ENCODE measurements at regions not wholly inside any gene's neighbourhood (a gene's known extent, or its start where the extent isn't known, plus 50 kb on each side); places are given as distances from the start of the nearest gene placed in this dataset.

DNA sequence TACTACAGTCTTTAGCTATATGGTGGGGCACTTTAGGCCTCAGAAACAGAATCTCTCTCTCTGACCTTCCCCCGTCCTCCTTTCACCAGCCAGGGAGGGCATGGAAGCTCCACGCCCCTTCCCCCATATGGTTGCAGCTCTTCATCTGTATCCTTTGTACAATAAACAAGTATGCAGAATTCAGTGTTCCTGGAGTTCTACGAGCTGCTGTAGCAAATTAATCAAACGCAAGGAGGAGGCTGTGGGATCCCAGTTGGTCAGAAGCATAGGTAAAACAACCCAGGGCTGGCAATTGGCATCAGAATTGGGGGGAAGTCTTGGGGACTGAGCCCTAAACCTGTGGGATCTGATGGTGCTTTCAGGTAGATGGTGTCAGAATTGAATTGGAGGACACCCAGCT is 163.7 kb upstream of the NLRP1 start:
- H3K4me3 ChIP-seq (ENCODE audit: low read depth, low read length) = no peak overlapping the region
- TF ChIP-seq, protein P1, sequence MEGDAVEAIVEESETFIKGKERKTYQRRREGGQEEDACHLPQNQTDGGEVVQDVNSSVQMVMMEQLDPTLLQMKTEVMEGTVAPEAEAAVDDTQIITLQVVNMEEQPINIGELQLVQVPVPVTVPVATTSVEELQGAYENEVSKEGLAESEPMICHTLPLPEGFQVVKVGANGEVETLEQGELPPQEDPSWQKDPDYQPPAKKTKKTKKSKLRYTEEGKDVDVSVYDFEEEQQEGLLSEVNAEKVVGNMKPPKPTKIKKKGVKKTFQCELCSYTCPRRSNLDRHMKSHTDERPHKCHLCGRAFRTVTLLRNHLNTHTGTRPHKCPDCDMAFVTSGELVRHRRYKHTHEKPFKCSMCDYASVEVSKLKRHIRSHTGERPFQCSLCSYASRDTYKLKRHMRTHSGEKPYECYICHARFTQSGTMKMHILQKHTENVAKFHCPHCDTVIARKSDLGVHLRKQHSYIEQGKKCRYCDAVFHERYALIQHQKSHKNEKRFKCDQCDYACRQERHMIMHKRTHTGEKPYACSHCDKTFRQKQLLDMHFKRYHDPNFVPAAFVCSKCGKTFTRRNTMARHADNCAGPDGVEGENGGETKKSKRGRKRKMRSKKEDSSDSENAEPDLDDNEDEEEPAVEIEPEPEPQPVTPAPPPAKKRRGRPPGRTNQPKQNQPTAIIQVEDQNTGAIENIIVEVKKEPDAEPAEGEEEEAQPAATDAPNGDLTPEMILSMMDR (IDR thresholded peaks at IDR 0.05; ENCODE audit: insufficient read depth, low read length, poor library complexity, severe bottlenecking) = no peak
- H3K36me3 ChIP-seq (ENCODE audit: control insufficient read depth, insufficient read depth, low read length) = no peaks in the 10 kb centered on the region
- no peaks in the 10 kb centered on the region for H3K27me3 ChIP-seq (ENCODE audit: control insufficient read depth, insufficient read depth, low read length)
- no peak for DNase-seq (ENCODE audit: low read depth)

DNA sequence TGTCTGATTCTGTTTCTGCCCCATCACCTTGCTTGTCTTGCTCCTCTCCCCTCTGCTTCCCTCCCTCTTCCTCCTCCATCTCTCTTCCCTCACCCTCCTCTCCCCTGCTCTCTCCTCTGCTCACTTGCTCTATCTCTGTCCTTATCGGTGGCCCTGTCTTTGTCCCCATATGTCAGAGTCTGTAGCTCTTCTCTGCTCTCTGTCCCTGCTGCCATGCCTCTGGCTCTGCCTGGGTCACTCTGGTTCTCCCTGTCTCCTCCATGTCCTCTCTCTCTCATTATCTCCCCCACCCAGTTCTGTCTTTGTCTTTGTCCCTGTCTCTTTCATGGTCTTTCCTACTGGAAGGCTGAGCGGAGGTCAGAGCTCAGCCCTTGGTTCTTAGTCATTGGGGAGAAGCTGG is 169.1 kb upstream of the NLRP1 start:
- H3K4me3 ChIP-seq (ENCODE audit: low read depth, low read length) = no peak overlapping the region
- TF ChIP-seq, protein P1 (IDR thresholded peaks at IDR 0.05; ENCODE audit: insufficient read depth, low read length, poor library complexity, severe bottlenecking) = no peak
- peaks cover 2% of the 10 kb centered on the region for H3K27me3 ChIP-seq (ENCODE audit: control insufficient read depth, insufficient read depth, low read length)
- H3K36me3 ChIP-seq (ENCODE audit: control insufficient read depth, insufficient read depth, low read length) = no peaks in the 10 kb centered on the region
- no peak for DNase-seq (ENCODE audit: low read depth)

DNA sequence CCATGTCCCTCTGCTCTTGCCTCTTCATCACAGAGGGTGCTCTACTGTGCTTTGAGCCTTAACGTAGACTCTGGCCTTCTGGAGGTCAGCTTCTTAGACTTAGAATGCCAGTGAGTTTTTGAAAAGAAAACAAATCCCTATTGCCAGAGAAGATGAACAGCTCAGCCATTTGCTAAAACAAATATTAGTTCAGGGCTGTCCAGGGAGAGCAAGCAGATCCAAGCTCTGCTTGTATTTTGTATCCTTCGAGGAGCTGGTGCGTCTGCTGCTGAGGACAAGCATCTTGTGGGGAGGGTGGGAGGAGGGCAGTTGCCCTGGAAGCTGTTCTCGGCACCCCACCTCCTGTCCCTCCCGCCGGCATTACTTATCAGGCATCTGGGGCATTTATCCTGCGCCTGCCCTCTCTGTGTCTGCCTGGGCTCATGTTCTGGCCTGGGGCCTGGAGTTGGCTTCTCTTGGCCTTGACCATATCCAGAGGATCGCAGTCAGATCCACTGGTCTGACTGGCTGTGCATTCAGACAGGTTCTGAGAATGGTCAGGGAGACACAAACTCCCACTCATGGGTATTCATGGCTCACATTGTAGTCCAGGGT is 173.1 kb upstream of the NLRP1 start:
- TF ChIP-seq, protein P1 (IDR thresholded peaks at IDR 0.05; ENCODE audit: insufficient read depth, low read length, poor library complexity, severe bottlenecking) = no peak
- H3K36me3 ChIP-seq (ENCODE audit: control insufficient read depth, insufficient read depth, low read length) = no peaks in the 10 kb centered on the region
- DNase-seq (ENCODE audit: low read depth) = no peak
- no peak overlapping the region for H3K4me3 ChIP-seq (ENCODE audit: low read depth, low read length)
- H3K27me3 ChIP-seq (ENCODE audit: control insufficient read depth, insufficient read depth, low read length) = peaks cover 2% of the 10 kb centered on the region

DNA sequence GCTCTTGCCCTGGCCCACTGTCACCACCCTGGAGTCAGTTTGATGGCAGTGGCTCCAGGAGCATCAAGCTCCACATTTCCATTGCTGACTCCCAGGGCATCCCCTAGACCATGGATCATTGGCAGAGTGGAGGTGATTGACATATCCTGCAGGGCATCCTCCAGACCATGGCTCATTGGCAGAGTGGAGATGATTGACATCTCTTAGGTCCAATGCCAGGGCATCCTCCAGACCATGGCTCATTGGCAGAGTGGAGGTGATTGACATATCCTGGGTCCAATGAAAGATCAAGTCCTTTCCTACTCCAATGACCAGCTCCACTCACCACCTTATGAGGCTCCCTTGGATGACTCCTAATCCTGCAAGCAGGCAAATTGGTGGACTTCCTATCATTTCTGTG is 174.3 kb upstream of the NLRP1 start:
- no peak for DNase-seq (ENCODE audit: low read depth)
- TF ChIP-seq, protein P1 (IDR thresholded peaks at IDR 0.05; ENCODE audit: insufficient read depth, low read length, poor library complexity, severe bottlenecking) = no peak
- no peaks in the 10 kb centered on the region for H3K36me3 ChIP-seq (ENCODE audit: control insufficient read depth, insufficient read depth, low read length)
- H3K4me3 ChIP-seq (ENCODE audit: low read depth, low read length) = no peak overlapping the region
- H3K27me3 ChIP-seq (ENCODE audit: control insufficient read depth, insufficient read depth, low read length) = no peaks in the 10 kb centered on the region

DNA sequence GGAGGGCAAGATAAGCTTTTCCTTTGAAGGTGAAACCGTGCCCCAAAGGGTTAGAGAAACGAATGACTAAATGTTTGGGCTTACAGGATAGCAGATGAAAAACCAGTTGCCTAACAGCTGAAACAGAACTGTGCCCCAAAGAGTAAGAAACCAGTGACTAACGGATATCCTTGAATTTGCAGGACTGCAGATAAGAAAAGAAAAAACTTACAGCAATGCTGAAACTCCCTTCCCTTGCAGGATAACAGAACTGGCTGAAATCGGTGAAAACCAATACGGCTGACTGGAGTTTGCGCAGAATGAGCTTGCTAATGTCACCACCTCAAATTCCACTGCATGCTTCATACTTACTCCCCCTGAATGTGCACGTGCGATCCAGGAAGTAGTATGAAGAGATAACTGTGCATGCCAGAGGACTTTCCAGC is 175.2 kb upstream of the NLRP1 start:
- Histone ChIP-seq H3K36me3 (ENCODE audit: control insufficient read depth, insufficient read depth, low read length) (no peaks in the 10 kb centered on the region), H3K4me3 (ENCODE audit: low read depth, low read length) (no peak overlapping the region), H3K27me3 (ENCODE audit: control insufficient read depth, insufficient read depth, low read length) (peaks cover 1% of the 10 kb centered on the region)
- TF ChIP-seq, protein P1 (IDR thresholded peaks at IDR 0.05; ENCODE audit: insufficient read depth, low read length, poor library complexity, severe bottlenecking) = no peak
- no peak for DNase-seq (ENCODE audit: low read depth)

DNA sequence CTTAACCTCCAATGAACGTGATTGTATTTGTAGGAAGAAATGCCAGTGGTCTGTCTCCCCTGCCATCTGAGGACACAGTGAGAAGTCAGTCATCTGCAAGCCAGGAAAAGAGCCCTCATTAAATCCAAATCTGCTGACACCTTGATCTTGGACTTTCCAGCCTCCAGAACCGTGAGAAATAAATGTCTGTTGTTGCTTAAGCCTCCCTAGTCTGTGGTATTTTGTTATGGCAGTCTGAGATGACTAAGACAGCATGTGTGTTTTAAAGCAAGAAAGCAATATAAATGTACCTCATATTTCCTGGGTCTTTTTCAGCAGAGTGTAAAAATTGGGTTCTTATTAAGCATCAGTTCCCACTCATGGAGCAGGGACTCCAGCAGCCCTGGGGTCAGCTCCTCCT is 177.9 kb upstream of the NLRP1 start:
- no peak overlapping the region for H3K4me3 ChIP-seq (ENCODE audit: low read depth, low read length)
- no peaks in the 10 kb centered on the region for H3K36me3 ChIP-seq (ENCODE audit: control insufficient read depth, insufficient read depth, low read length)
- peaks cover 4% of the 10 kb centered on the region for H3K27me3 ChIP-seq (ENCODE audit: control insufficient read depth, insufficient read depth, low read length)
- TF ChIP-seq, protein P1 (IDR thresholded peaks at IDR 0.05; ENCODE audit: insufficient read depth, low read length, poor library complexity, severe bottlenecking) = no peak
- no peak for DNase-seq (ENCODE audit: low read depth)
